KMS-11 (cell line): ENCODE measurements at regions not wholly inside any gene's neighbourhood (a gene's known extent, or its start where the extent isn't known, plus 50 kb on each side); places are given as distances from the start of the nearest gene placed in this dataset.

ENCODE experiments used
- H2AFZ ChIP-seq: fragments of 200-600 bp; sonication (generic); 2 replicates; pipeline ENCODE4 v1.6.1; 2016; ENCODE audit warnings: antibody characterized with exemption, mixed run types, low read depth
- H3K27ac ChIP-seq: fragments of 200-600 bp; sonication (generic); 2 replicates; pipeline ENCODE4 v1.6.1; 2016; ENCODE audit warnings: mild to moderate bottlenecking, mixed run types
- H3K27me3 ChIP-seq: fragments of 200-600 bp; sonication (generic); 2 replicates; pipeline ENCODE4 v1.6.1; 2017; ENCODE audit warnings: mild to moderate bottlenecking, low read depth, mixed run types, moderate library complexity; ENCODE audit not compliant: insufficient read depth
- H3K36me3 ChIP-seq: fragments of 200-600 bp; sonication (generic); 2 replicates; pipeline ENCODE4 v1.6.1; 2017; ENCODE audit warnings: mild to moderate bottlenecking, mixed run types; ENCODE audit not compliant: insufficient read depth
- H3K4me1 ChIP-seq: fragments of 200-600 bp; sonication (generic); 2 replicates; pipeline ENCODE4 v1.6.1; 2016; ENCODE audit warnings: mild to moderate bottlenecking, low read depth, mixed run types; ENCODE audit not compliant: poor library complexity, severe bottlenecking
- H3K4me2 ChIP-seq: fragments of 200-600 bp; sonication (generic); 2 replicates; pipeline ENCODE4 v1.7.0; 2016; ENCODE audit warnings: mild to moderate bottlenecking, mixed run types
- H3K4me3 ChIP-seq: fragments of 200-600 bp; sonication (generic); IDR thresholded peaks from 2 replicates; pipeline ENCODE4 v1.6.1; 2017; ENCODE audit warnings: low read depth, low read length, mixed read lengths; ENCODE audit not compliant: insufficient read depth
- H3K79me2 ChIP-seq: fragments of 200-600 bp; sonication (generic); 2 replicates; pipeline ENCODE4 v1.6.1; 2016; ENCODE audit warnings: low read depth, mixed run types; ENCODE audit not compliant: insufficient read depth
- H3K9ac ChIP-seq: fragments of 200-600 bp; sonication (generic); 2 replicates; pipeline ENCODE4 v1.6.1; 2016; ENCODE audit warnings: mild to moderate bottlenecking, mixed run types
- H4K20me1 ChIP-seq: fragments of 200-600 bp; sonication (generic); 2 replicates; pipeline ENCODE4 v1.6.1; 2016; ENCODE audit warnings: mild to moderate bottlenecking, mixed run types; ENCODE audit not compliant: insufficient read depth
- TF ChIP-seq, protein P1 (sequence below): fragments of 200-600 bp; sonication (generic); conservative IDR thresholded peaks from 2 replicates; pipeline ENCODE4 v1.6.1; 2017; ENCODE audit warnings: low read depth, mild to moderate bottlenecking, antibody characterized with exemption, low read length, moderate library complexity, mixed read lengths

DNA sequence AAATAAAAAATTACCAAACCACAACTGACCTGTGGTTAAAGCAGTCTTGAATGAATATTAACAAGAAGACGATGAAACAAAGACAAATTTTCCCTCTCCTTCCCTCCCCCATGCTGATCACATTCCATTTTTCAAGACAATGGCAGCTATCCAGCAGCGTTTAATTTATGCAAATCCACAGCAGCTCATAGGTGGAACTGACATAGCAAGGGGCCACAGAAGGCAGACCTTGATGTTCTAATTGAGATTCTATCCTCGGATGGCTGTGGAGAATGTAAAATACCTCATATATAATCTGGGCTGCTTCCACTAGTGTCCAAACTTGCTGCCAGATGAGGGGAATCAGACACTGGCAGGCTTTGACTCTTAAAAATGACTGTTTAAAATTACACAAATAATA is 211.5 kb downstream of the CHRDL1 start:
- H3K79me2 ChIP-seq: no peaks in the 10 kb centered on the region

DNA sequence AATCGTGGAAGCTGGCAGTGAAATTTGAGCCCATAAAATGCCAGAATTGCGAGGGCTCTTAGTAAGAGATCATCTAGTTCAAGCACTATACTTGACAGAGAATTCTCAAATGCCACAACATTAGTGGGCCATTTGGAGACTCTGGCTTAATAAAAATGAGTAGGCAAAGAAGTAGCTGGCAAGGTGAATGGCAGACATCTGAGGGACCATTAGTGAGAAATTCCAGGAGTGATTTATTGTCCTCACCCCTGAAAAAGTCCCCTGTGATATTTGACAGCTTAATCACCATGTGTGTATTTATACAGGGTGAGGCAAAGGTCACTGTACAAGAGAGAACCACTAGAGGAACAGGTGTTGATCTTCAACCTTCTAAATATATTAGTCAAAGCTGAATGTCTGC is 207.5 kb downstream of the CHRDL1 start:
- no peaks in the 10 kb centered on the region for H3K79me2 ChIP-seq
- H4K20me1 ChIP-seq: no peaks in the 10 kb centered on the region
- H2AFZ ChIP-seq: no peak overlapping the region
- no peaks in the 10 kb centered on the region for H3K4me1 ChIP-seq
- H3K9ac ChIP-seq: no peak overlapping the region
- TF ChIP-seq, protein P1, sequence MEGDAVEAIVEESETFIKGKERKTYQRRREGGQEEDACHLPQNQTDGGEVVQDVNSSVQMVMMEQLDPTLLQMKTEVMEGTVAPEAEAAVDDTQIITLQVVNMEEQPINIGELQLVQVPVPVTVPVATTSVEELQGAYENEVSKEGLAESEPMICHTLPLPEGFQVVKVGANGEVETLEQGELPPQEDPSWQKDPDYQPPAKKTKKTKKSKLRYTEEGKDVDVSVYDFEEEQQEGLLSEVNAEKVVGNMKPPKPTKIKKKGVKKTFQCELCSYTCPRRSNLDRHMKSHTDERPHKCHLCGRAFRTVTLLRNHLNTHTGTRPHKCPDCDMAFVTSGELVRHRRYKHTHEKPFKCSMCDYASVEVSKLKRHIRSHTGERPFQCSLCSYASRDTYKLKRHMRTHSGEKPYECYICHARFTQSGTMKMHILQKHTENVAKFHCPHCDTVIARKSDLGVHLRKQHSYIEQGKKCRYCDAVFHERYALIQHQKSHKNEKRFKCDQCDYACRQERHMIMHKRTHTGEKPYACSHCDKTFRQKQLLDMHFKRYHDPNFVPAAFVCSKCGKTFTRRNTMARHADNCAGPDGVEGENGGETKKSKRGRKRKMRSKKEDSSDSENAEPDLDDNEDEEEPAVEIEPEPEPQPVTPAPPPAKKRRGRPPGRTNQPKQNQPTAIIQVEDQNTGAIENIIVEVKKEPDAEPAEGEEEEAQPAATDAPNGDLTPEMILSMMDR: no peak
- H3K4me3 ChIP-seq: no peak overlapping the region
- no peaks in the 10 kb centered on the region for H3K36me3 ChIP-seq
- no peaks in the 10 kb centered on the region for H3K27me3 ChIP-seq
- H3K27ac ChIP-seq: no peak overlapping the region
- no peak overlapping the region for H3K4me2 ChIP-seq

More for the DNA sequence above, 211.5 kb downstream of the CHRDL1 start:
- H3K9ac ChIP-seq: no peak overlapping the region
- TF ChIP-seq, protein P1: no peak
- H3K4me1 ChIP-seq: no peaks in the 10 kb centered on the region
- no peak overlapping the region for H3K4me3 ChIP-seq
- no peak overlapping the region for H3K27ac ChIP-seq
- H2AFZ ChIP-seq: no peak overlapping the region
- no peak overlapping the region for H3K4me2 ChIP-seq
- no peaks in the 10 kb centered on the region for H3K27me3 ChIP-seq
- H4K20me1 ChIP-seq: no peaks in the 10 kb centered on the region
- no peaks in the 10 kb centered on the region for H3K36me3 ChIP-seq

DNA sequence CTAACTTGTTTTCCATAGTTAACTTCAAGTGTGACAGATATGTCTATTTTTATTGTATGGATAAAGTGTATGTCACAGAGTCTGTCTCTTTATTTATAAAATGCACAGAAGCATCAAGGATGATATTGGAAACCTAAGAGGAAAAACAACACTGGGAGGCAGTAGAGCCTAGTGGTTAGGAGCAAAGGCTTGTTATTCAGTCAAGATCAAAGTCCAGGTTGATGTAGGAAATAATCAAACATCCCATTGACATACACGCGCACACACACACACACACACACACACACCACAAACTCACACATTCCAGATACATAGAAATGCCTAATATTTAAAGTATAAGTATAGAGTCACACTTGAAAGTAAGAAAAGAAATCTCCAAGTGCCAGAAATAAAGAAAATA is 206.8 kb downstream of the CHRDL1 start:
- Histone ChIP-seq H3K4me2 (no peak overlapping the region), H3K36me3 (no peaks in the 10 kb centered on the region), H2AFZ (no peak overlapping the region), H3K4me3 (no peak overlapping the region), H3K9ac (no peak overlapping the region), H3K27me3 (no peaks in the 10 kb centered on the region), H4K20me1 (no peaks in the 10 kb centered on the region), H3K79me2 (no peaks in the 10 kb centered on the region), H3K27ac (no peak overlapping the region), H3K4me1 (no peaks in the 10 kb centered on the region)
- TF ChIP-seq, protein P1: no peak

DNA sequence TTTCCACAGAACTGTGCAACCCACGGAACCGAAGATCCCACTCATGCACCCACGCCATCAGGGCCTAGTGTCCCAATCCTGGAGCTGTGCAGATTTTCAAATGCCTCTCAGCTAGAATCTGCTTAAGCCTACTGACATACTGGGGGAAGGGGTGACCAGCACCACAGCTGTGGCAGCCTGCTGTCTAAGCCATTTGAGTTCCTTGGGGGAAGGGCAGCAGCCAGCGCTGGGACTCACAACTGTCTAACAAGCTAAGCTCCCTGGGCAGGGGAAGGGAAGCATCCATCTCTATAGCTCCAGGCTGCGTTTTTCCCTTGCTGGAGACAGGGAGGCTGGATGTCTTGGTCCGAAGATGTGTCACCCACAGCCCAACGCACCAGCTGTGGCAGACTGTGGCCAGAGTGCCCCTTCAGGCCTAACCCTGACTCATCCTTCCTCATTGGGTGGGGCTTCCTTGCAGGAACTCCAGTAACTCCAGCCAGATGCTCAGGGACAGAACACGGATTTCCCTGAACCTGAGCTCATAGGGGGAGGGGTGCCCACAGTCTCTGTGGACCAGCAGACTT is 194.8 kb downstream of the CHRDL1 start:
- Histone ChIP-seq H2AFZ (no peak overlapping the region), H3K4me2 (no peak overlapping the region), H3K36me3 (no peaks in the 10 kb centered on the region), H3K27ac (no peak overlapping the region), H3K79me2 (no peaks in the 10 kb centered on the region), H3K27me3 (no peaks in the 10 kb centered on the region), H3K4me1 (no peaks in the 10 kb centered on the region), H3K4me3 (no peak overlapping the region), H4K20me1 (no peaks in the 10 kb centered on the region), H3K9ac (no peak overlapping the region)
- TF ChIP-seq, protein P1: no peak
